RWPE2 (cell line): ENCODE measurements at regions not wholly inside any gene's neighbourhood (a gene's known extent, or its start where the extent isn't known, plus 50 kb on each side); places are given as distances from the start of the nearest gene placed in this dataset.

Experiments used
- ATAC-seq: fragments of 200-7000 bp; cut with Tn5 transposase; 3 replicates; pipeline ENCODE4 v1.9.1; 2021; ENCODE audit warnings: low read depth
- DNase-seq: peaks from one replicate; pipeline ENCODE4 v3.0.0-alpha.2; 2020; ENCODE audit warnings: low spot score
- H3K27ac ChIP-seq: fragments of 450-650 bp; 2 replicates; pipeline ENCODE4 v1.5.1; 2017; ENCODE audit warnings: mild to moderate bottlenecking; ENCODE audit not compliant: poor library complexity, severe bottlenecking
- H3K27me3 ChIP-seq: fragments of 250-450 bp; sonication (Bioruptor Pico); 2 replicates; pipeline ENCODE4 v1.5.1; 2021; ENCODE audit warnings: mild to moderate bottlenecking, moderate library complexity; ENCODE audit not compliant: insufficient read depth, poor library complexity, severe bottlenecking
- H3K36me3 ChIP-seq: fragments of 250-450 bp; sonication (Bioruptor Pico); 2 replicates; pipeline ENCODE4 v1.5.1; 2020; ENCODE audit warnings: low read depth, mild to moderate bottlenecking, moderate library complexity
- H3K4me1 ChIP-seq: fragments of 250-450 bp; sonication (Bioruptor Pico); 2 replicates; pipeline ENCODE4 v1.5.1; 2021; ENCODE audit warnings: mild to moderate bottlenecking, moderate library complexity; ENCODE audit not compliant: insufficient read depth, poor library complexity, severe bottlenecking
- H3K4me3 ChIP-seq: fragments of 250-450 bp; sonication (Bioruptor Pico); 2 replicates; pipeline ENCODE4 v1.5.1; 2021; ENCODE audit warnings: mild to moderate bottlenecking, moderate library complexity; ENCODE audit not compliant: severe bottlenecking
- H3K9me3 ChIP-seq: fragments of 250-450 bp; sonication (Bioruptor Pico); 2 replicates; pipeline ENCODE4 v1.5.1; 2021; ENCODE audit warnings: mild to moderate bottlenecking, moderate library complexity; ENCODE audit not compliant: severe bottlenecking
- CTCF ChIP-seq: fragments of 450-650 bp; IDR thresholded peaks from one replicate; pipeline ENCODE4 v1.5.1; 2017; ENCODE audit warnings: mild to moderate bottlenecking, moderate library complexity; ENCODE audit not compliant: poor library complexity, severe bottlenecking

- H3K9me3 ChIP-seq = no peaks in the 10 kb centered on the region
- H3K27ac ChIP-seq = no peak overlapping the region
- no peaks in the 10 kb centered on the region for H3K27me3 ChIP-seq
- ATAC-seq (no peak), DNase-seq (no peak)
- no peaks in the 10 kb centered on the region for H3K36me3 ChIP-seq
- H3K4me1 ChIP-seq = no peaks in the 10 kb centered on the region
- TF ChIP-seq CTCF = no peak
- no peak overlapping the region for H3K4me3 ChIP-seq
These were observed 55.5 kb upstream of the PCDH9 start for GRCh38 chr13:67285611-67286010.

DNA sequence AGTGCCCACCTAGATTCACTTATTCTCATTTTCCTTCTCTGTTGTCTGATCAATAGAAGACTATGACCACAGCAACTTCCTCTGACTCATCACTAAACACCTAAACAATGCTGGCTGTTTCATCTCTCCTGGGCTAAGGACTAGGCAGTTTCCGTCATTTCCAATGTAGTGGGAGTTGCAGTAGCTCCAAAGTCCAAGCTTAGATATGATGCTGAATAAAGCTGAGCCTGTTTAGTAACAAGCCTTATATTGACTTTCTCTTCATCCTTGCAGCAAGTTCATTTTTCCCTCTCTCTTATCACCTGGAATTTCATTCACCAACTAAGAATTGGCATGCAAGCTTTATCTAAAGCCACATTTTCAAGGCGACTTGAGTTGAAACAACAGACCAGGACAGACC is 53.5 kb upstream of the PCDH9 start:
- no peak overlapping the region for H3K27ac ChIP-seq
- no peaks in the 10 kb centered on the region for H3K4me1 ChIP-seq
- no peaks in the 10 kb centered on the region for H3K27me3 ChIP-seq
- no peak overlapping the region for H3K4me3 ChIP-seq
- DNase-seq (no peak), ATAC-seq (peak; percentile 84)
- H3K9me3 ChIP-seq = no peaks in the 10 kb centered on the region
- no peaks in the 10 kb centered on the region for H3K36me3 ChIP-seq
- no peak for TF ChIP-seq CTCF

DNA sequence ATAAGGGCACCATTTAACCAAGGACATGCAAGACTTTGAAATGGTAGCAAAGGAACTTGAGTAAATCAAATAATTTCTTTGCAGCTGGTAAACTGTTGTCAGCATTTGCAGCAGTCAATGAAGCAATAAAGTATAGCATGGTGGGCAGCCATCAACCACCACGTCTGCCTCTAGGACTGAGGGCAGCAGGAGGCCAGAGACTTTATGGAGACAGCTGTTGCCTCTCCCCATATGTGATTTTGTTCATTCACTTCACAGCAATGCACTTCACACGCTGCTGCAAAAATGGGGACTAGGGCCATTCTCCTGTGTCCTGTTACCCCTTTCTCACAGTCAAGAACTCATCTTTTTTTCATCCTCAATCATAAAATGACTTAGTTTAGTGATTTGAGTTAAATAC is 51.3 kb upstream of the PCDH9 start:
- Histone ChIP-seq H3K4me3 (no peak overlapping the region), H3K9me3 (no peaks in the 10 kb centered on the region), H3K4me1 (peaks cover 11% of the 10 kb centered on the region), H3K27ac (no peak overlapping the region), H3K36me3 (no peaks in the 10 kb centered on the region), H3K27me3 (no peaks in the 10 kb centered on the region)
- TF ChIP-seq CTCF = no peak
- DNase-seq = no peak
- ATAC-seq = no peak
